H9 (cell line): ENCODE measurements at regions not wholly inside any gene's neighbourhood (a gene's known extent, or its start where the extent isn't known, plus 50 kb on each side); places are given as distances from the start of the nearest gene placed in this dataset.

Experiments used
- DNase-seq: peaks from one replicate; pipeline ENCODE4 v3.0.0-alpha.2; 2017
- H2AFZ ChIP-seq: one replicate; pipeline ENCODE4 v1.6.1; 2013; ENCODE audit warnings: mild to moderate bottlenecking, low read length, control low read depth, moderate library complexity
- H2AK5ac ChIP-seq: 2 replicates; pipeline ENCODE4 v1.6.1; 2013; ENCODE audit warnings: low read length, control low read depth, mixed read lengths; ENCODE audit not compliant: insufficient read length
- H2BK120ac ChIP-seq: one replicate; pipeline ENCODE4 v1.6.1; 2013; ENCODE audit warnings: low read depth, mild to moderate bottlenecking, low read length, control low read depth, inconsistent platforms; ENCODE audit not compliant: poor library complexity, severe bottlenecking
- H2BK12ac ChIP-seq: 2 replicates; pipeline ENCODE4 v1.6.1; 2013; ENCODE audit warnings: low read length, control low read depth, mixed read lengths, low read depth; ENCODE audit not compliant: insufficient read length
- H2BK15ac ChIP-seq: 2 replicates; pipeline ENCODE4 v1.6.1; 2013; ENCODE audit warnings: low read depth, low read length, control low read depth
- H2BK20ac ChIP-seq: one replicate; pipeline ENCODE4 v1.6.1; 2013; ENCODE audit warnings: low read depth, mild to moderate bottlenecking, low read length, control low read depth, inconsistent platforms; ENCODE audit not compliant: poor library complexity, severe bottlenecking
- H2BK5ac ChIP-seq: 2 replicates; pipeline ENCODE4 v1.6.1; 2013; ENCODE audit warnings: low read length, control low read depth, mixed read lengths; ENCODE audit not compliant: insufficient read length
- H3K14ac ChIP-seq: 2 replicates; pipeline ENCODE4 v1.6.1; 2013; ENCODE audit warnings: low read length, control low read depth; ENCODE audit not compliant: insufficient read depth
- H3K18ac ChIP-seq: 2 replicates; pipeline ENCODE4 v1.6.1; 2013; ENCODE audit warnings: low read depth, mild to moderate bottlenecking, mixed read lengths, low read length, control low read depth; ENCODE audit not compliant: insufficient read length
- H3K23ac ChIP-seq: 2 replicates; pipeline ENCODE4 v1.6.1; 2013; ENCODE audit warnings: low read length, control low read depth, mixed read lengths, low read depth; ENCODE audit not compliant: insufficient read length
- H3K23me2 ChIP-seq: 2 replicates; pipeline ENCODE4 v1.6.1; 2013; ENCODE audit warnings: low read depth, mild to moderate bottlenecking, mixed read lengths, low read length, control low read depth; ENCODE audit not compliant: insufficient read length, poor library complexity, severe bottlenecking
- H3K27ac ChIP-seq: 2 replicates; pipeline ENCODE4 v1.5.1; 2013; ENCODE audit warnings: low read length, control low read depth, mixed read lengths, low read depth; ENCODE audit not compliant: insufficient read length
- H3K27me3 ChIP-seq: 2 replicates; pipeline ENCODE4 v1.6.1; 2013; ENCODE audit warnings: low read length, control low read depth, inconsistent platforms; ENCODE audit not compliant: insufficient read depth
- H3K4ac ChIP-seq: 2 replicates; pipeline ENCODE4 v1.6.1; 2013; ENCODE audit warnings: low read depth, mild to moderate bottlenecking, control low read depth, inconsistent platforms, low read length, moderate library complexity
- H3K4me1 ChIP-seq: 2 replicates; pipeline ENCODE4 v1.6.1; 2013; ENCODE audit warnings: low read length, control low read depth, inconsistent platforms; ENCODE audit not compliant: insufficient read depth
- H3K4me2 ChIP-seq: 2 replicates; pipeline ENCODE4 v1.6.1; 2013; ENCODE audit warnings: low read length, control low read depth, mixed read lengths; ENCODE audit not compliant: insufficient read length, insufficient read depth
- H3K56ac ChIP-seq: 2 replicates; pipeline ENCODE4 v1.6.1; 2013; ENCODE audit warnings: low read depth, mild to moderate bottlenecking, mixed read lengths, low read length, control low read depth; ENCODE audit not compliant: insufficient read length
- H3K79me1 ChIP-seq: 2 replicates; pipeline ENCODE4 v1.6.1; 2013; ENCODE audit warnings: low read depth, mild to moderate bottlenecking, moderate library complexity, low read length, control low read depth, inconsistent platforms; ENCODE audit not compliant: insufficient read depth, poor library complexity, severe bottlenecking
- H3K79me2 ChIP-seq: 2 replicates; pipeline ENCODE4 v1.6.1; 2013; ENCODE audit warnings: low read length, control low read depth, inconsistent platforms; ENCODE audit not compliant: insufficient read depth
- H3K9ac ChIP-seq: 2 replicates; pipeline ENCODE4 v1.6.1; 2013; ENCODE audit warnings: low read length, control low read depth, mixed read lengths; ENCODE audit not compliant: insufficient read length; ENCODE audit errors: extremely low read depth
- H3K9me3 ChIP-seq: one replicate; pipeline ENCODE4 v1.6.1; 2013; ENCODE audit warnings: low read depth, low read length, inconsistent platforms; ENCODE audit not compliant: control insufficient read depth
- H3T11ph ChIP-seq: one replicate; pipeline ENCODE4 v1.6.1; 2013; ENCODE audit warnings: mild to moderate bottlenecking, low read length, control low read depth, inconsistent platforms
- H4K20me1 ChIP-seq: one replicate; pipeline ENCODE4 v1.6.1; 2013; ENCODE audit not compliant: control insufficient read depth, insufficient read length, insufficient read depth
- H4K5ac ChIP-seq: 2 replicates; pipeline ENCODE4 v1.6.1; 2013; ENCODE audit warnings: low read depth, mild to moderate bottlenecking, mixed read lengths, low read length, control low read depth; ENCODE audit not compliant: insufficient read length
- H4K8ac ChIP-seq: replicated peaks from 2 replicates; pipeline ENCODE4 v1.6.1; 2013; ENCODE audit warnings: low read length, control low read depth, mixed read lengths, low read depth; ENCODE audit not compliant: insufficient read length
- H4K91ac ChIP-seq: 2 replicates; pipeline ENCODE4 v1.6.1; 2013; ENCODE audit warnings: low read depth, mild to moderate bottlenecking, moderate library complexity, mixed read lengths, low read length, control low read depth; ENCODE audit not compliant: insufficient read length
- H3K27ac Mint-ChIP-seq, 3 experiments: 2 replicates in 2 of 3; 3 replicates in 1 of 3; pipeline ENCODE4 v1.8.0; 2020 to 2021; ENCODE audit warnings: mixed read lengths in 3 of 3, mild to moderate bottlenecking in 1 of 3, moderate library complexity in 1 of 3
- H3K27me3 Mint-ChIP-seq: 2 replicates; pipeline ENCODE4 v1.8.0; 2021; ENCODE audit warnings: low read depth, mild to moderate bottlenecking, moderate library complexity, mixed read lengths
- H3K36me3 Mint-ChIP-seq, 3 experiments: 2 replicates in 2 of 3; 3 replicates in 1 of 3; pipeline ENCODE4 v1.8.0; 2020 to 2021; ENCODE audit warnings: low read depth in 3 of 3, mixed read lengths in 3 of 3; ENCODE audit not compliant: insufficient read depth in 1 of 3
- H3K4me1 Mint-ChIP-seq, 2 experiments: 2 replicates each; pipeline ENCODE4 v1.8.0; 2020; ENCODE audit warnings: mixed read lengths in 2 of 2
- H3K4me3 Mint-ChIP-seq, 2 experiments: 2 replicates in 1 of 2; 3 replicates in 1 of 2; pipeline ENCODE4 v1.8.0; 2020 to 2021; ENCODE audit warnings: mild to moderate bottlenecking in 2 of 2, mixed read lengths in 2 of 2, moderate library complexity in 1 of 2
- H3K9me3 Mint-ChIP-seq, 2 experiments: 2 replicates in 1 of 2; 3 replicates in 1 of 2; pipeline ENCODE4 v1.8.0; 2020; ENCODE audit warnings: mild to moderate bottlenecking in 2 of 2, mixed read lengths in 2 of 2, moderate library complexity in 1 of 2
- WGBS: extraction: QIAGEN DNeasy Blood & Tissue Kit; methylation state at CpG from one replicate; pipeline ENCODE4 v1.1.7; 2013; ENCODE audit warnings: missing lambda C conversion rate, low lambda C conversion rate, mixed read lengths; ENCODE audit not compliant: insufficient read length; ENCODE audit errors: extremely low coverage; 5-methylcytosine and 5-hydroxymethylcytosine counted together
- TF ChIP-seq, protein P1 (sequence below): fragments of 200-600 bp; sonication (generic); conservative IDR thresholded peaks from 3 replicates; pipeline ENCODE4 v1.8.0; 2021; ENCODE audit warnings: antibody characterized with exemption, mild to moderate bottlenecking

DNA sequence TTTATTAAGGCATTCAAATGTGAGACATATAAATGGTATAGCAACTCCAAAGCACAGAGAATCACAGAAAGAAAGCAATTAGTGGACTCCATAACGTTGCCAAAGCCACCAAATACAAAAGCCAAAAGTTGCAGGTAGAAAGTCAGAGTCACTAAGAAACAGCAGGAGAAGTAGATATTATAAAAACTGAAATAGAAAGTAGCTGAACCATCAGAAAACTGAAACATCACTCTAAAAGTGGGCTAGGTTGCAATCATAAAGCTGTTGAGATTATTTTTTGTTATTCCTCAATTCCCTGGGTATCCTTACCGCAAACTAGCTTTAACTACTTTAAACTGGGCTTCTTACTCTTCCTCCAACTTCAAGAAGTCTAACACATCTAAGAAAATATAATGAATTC is 108.1 kb upstream of the ARRDC3 start:
- Mint-ChIP-seq H3K4me3 (no peak overlapping the region), H3K27me3 (no peaks in the 10 kb centered on the region), H3K9me3 (peaks cover 0 to 1% of the 10 kb centered on the region in 2 experiments; a peak in 1 of 5 replicates), H3K4me1 (peaks cover 24 to 29% of the 10 kb centered on the region in 2 experiments), H3K36me3 (peaks cover 0 to 6% (median 3%) of the 10 kb centered on the region in 3 experiments; a peak in 1 of 7 replicates), H3K27ac (no peak overlapping the region; a peak in 1 of 7 replicates)
- no peaks in the 10 kb centered on the region for H3K79me2 ChIP-seq
- no peaks in the 10 kb centered on the region for H3K9me3 ChIP-seq
- H3K4me2 ChIP-seq = no peak overlapping the region
- H3K27me3 ChIP-seq = no peaks in the 10 kb centered on the region
- H3K9ac ChIP-seq = no peak overlapping the region
- H2BK120ac ChIP-seq = no peak overlapping the region
- no peak overlapping the region for H4K8ac ChIP-seq
- no peak overlapping the region for H3K4ac ChIP-seq
- no peaks in the 10 kb centered on the region for H4K20me1 ChIP-seq
- H3K27ac ChIP-seq = no peak overlapping the region
- H3K23me2 ChIP-seq = no peaks in the 10 kb centered on the region
- no peak overlapping the region for H2BK5ac ChIP-seq
- H2BK15ac ChIP-seq = no peak overlapping the region
- H4K5ac ChIP-seq = no peak overlapping the region
- no peak overlapping the region for H2BK12ac ChIP-seq
- H3K79me1 ChIP-seq = no peaks in the 10 kb centered on the region
- no peak for DNase-seq
- H3K23ac ChIP-seq = no peak overlapping the region
- no peak overlapping the region for H2AK5ac ChIP-seq
- H3K56ac ChIP-seq = no peak overlapping the region
- H4K91ac ChIP-seq = no peak overlapping the region
- no peak overlapping the region for H3T11ph ChIP-seq
- no CpG with 5 or more reads among the region's 2 CpGs for WGBS
- H3K18ac ChIP-seq = no peak overlapping the region
- H2BK20ac ChIP-seq = no peak overlapping the region
- H3K14ac ChIP-seq = no peak overlapping the region
- TF ChIP-seq, protein P1, sequence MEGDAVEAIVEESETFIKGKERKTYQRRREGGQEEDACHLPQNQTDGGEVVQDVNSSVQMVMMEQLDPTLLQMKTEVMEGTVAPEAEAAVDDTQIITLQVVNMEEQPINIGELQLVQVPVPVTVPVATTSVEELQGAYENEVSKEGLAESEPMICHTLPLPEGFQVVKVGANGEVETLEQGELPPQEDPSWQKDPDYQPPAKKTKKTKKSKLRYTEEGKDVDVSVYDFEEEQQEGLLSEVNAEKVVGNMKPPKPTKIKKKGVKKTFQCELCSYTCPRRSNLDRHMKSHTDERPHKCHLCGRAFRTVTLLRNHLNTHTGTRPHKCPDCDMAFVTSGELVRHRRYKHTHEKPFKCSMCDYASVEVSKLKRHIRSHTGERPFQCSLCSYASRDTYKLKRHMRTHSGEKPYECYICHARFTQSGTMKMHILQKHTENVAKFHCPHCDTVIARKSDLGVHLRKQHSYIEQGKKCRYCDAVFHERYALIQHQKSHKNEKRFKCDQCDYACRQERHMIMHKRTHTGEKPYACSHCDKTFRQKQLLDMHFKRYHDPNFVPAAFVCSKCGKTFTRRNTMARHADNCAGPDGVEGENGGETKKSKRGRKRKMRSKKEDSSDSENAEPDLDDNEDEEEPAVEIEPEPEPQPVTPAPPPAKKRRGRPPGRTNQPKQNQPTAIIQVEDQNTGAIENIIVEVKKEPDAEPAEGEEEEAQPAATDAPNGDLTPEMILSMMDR = no peak
- H3K4me1 ChIP-seq = no peaks in the 10 kb centered on the region
- no peak overlapping the region for H2AFZ ChIP-seq
